ENCODE measurements at regions not wholly inside any gene's neighbourhood (a gene's known extent, or its start where the extent isn't known, plus 50 kb on each side); places are given as distances from the start of the nearest gene placed in this dataset.

GRCh38 chr15:69648775-69649735 is 196.4 kb downstream of the RPLP1 start:
- Histone ChIP-seq H3K4me2 (ENCODE audit: low read depth, low read length) (peak overlapping the region; percentile 7; the same call in 1 of the 2 replicates), H3K9me2 (replicated peaks; ENCODE audit: insufficient read depth, low read length) (no peaks in the 10 kb centered on the region), H3K27ac (ENCODE audit: low read length) (0 out of 2 replicates have a peak overlapping the region, but pooled peaks have one; percentile 4), H3K36me3 (replicated peaks; ENCODE audit: insufficient read depth, low read length) (no peaks in the 10 kb centered on the region), H4K20me1 (ENCODE audit: insufficient read depth, low read length) (no peaks in the 10 kb centered on the region), H3K4me1 (ENCODE audit: low read length) (peaks cover 9% of the 10 kb centered on the region), H2AFZ (ENCODE audit: low read length) (no peak overlapping the region), H3F3A (ENCODE audit: insufficient read depth, low read length) (no peaks in the 10 kb centered on the region), H3K9ac (ENCODE audit: low read length) (no peak overlapping the region), H3K9me3 (replicated peaks; ENCODE audit: insufficient read depth, low read length) (no peaks in the 10 kb centered on the region), H3K27me3 (replicated peaks; ENCODE audit: insufficient read depth, low read length) (no peaks in the 10 kb centered on the region), H3K4me3 (ENCODE audit: low read length) (no peak overlapping the region), H3K79me2 (ENCODE audit: low read length) (no peaks in the 10 kb centered on the region)
- peak; percentile 35 for DNase-seq
- TF ChIP-seq EZH2phosphoT487 (IDR thresholded peaks at IDR 0.05; ENCODE audit: low read length) (no peak), EZH2 (optimal IDR thresholded peaks at IDR 0.05; ENCODE audit: low read depth, low read length) (no peak)
- TF ChIP-seq, protein P1, sequence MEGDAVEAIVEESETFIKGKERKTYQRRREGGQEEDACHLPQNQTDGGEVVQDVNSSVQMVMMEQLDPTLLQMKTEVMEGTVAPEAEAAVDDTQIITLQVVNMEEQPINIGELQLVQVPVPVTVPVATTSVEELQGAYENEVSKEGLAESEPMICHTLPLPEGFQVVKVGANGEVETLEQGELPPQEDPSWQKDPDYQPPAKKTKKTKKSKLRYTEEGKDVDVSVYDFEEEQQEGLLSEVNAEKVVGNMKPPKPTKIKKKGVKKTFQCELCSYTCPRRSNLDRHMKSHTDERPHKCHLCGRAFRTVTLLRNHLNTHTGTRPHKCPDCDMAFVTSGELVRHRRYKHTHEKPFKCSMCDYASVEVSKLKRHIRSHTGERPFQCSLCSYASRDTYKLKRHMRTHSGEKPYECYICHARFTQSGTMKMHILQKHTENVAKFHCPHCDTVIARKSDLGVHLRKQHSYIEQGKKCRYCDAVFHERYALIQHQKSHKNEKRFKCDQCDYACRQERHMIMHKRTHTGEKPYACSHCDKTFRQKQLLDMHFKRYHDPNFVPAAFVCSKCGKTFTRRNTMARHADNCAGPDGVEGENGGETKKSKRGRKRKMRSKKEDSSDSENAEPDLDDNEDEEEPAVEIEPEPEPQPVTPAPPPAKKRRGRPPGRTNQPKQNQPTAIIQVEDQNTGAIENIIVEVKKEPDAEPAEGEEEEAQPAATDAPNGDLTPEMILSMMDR (IDR thresholded peaks at IDR 0.05; ENCODE audit: low read length): no peak

DNA sequence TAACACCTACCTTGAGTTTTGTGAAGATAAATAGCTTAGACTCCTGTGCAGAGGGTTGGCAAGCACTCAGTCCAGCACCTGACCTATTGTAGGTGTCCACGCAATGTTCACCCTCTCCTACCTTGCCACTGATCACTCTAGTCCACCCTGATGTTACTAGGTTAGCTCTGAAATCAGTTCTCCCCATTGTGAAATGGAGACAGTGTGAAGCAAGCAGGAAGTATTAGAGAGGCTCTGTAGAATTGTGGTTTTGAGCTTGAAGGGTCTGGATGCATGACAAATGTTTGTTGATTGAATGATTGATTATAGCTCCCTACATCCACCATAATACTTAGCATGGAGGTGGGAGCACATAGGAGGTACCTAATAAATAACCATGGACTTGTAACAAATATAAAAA is 199.7 kb downstream of the RPLP1 start:
- TF ChIP-seq, protein P1 (IDR thresholded peaks at IDR 0.05; ENCODE audit: low read length): no peak
- TF ChIP-seq EZH2phosphoT487 (IDR thresholded peaks at IDR 0.05; ENCODE audit: low read length) (no peak), EZH2 (optimal IDR thresholded peaks at IDR 0.05; ENCODE audit: low read depth, low read length) (no peak)
- Histone ChIP-seq H3K27ac (ENCODE audit: low read length) (no peak overlapping the region), H3K4me3 (ENCODE audit: low read length) (no peak overlapping the region), H3K4me2 (ENCODE audit: low read depth, low read length) (no peak overlapping the region), H3K27me3 (replicated peaks; ENCODE audit: insufficient read depth, low read length) (no peaks in the 10 kb centered on the region), H2AFZ (ENCODE audit: low read length) (no peak overlapping the region), H3F3A (ENCODE audit: insufficient read depth, low read length) (no peaks in the 10 kb centered on the region), H3K9me2 (replicated peaks; ENCODE audit: insufficient read depth, low read length) (no peaks in the 10 kb centered on the region), H4K20me1 (ENCODE audit: insufficient read depth, low read length) (no peaks in the 10 kb centered on the region), H3K79me2 (ENCODE audit: low read length) (no peaks in the 10 kb centered on the region), H3K9ac (ENCODE audit: low read length) (no peak overlapping the region), H3K36me3 (replicated peaks; ENCODE audit: insufficient read depth, low read length) (no peaks in the 10 kb centered on the region), H3K9me3 (replicated peaks; ENCODE audit: insufficient read depth, low read length) (no peaks in the 10 kb centered on the region), H3K4me1 (ENCODE audit: low read length) (peaks cover 9% of the 10 kb centered on the region)
- DNase-seq: no peak

DNA sequence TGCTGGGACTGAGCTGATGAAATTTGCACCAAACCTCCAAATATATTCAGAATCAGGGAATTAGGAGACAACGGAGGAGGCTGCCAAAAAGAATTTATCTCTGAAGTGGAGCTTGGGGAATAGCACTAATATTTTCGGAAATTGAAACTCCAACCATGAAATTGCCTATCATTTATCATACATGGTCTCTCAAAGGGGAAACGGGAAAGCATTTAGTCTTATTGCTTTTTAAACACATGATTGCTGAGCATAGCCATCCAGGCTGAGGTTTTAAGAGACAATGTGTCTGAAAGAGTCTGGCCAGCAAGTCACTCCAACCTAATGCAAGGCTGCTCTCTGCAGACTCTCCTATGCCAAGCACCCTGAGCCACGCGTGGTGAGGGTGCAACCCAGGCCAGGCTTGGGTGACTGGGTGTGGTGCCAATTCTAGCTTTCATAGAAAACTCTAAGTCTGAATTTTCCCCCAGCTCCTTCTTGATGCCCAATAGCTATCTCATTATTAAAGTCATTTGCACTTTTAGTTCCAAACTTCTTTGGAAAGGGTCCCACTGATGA is 200.2 kb downstream of the RPLP1 start:
- H3K9me3 ChIP-seq (replicated peaks; ENCODE audit: insufficient read depth, low read length): no peaks in the 10 kb centered on the region
- H3F3A ChIP-seq (ENCODE audit: insufficient read depth, low read length): no peaks in the 10 kb centered on the region
- H4K20me1 ChIP-seq (ENCODE audit: insufficient read depth, low read length): no peaks in the 10 kb centered on the region
- H3K4me3 ChIP-seq (ENCODE audit: low read length): no peak overlapping the region
- no peaks in the 10 kb centered on the region for H3K9me2 ChIP-seq (replicated peaks; ENCODE audit: insufficient read depth, low read length)
- TF ChIP-seq, protein P1 (IDR thresholded peaks at IDR 0.05; ENCODE audit: low read length): no peak
- TF ChIP-seq EZH2 (optimal IDR thresholded peaks at IDR 0.05; ENCODE audit: low read depth, low read length) (no peak), EZH2phosphoT487 (IDR thresholded peaks at IDR 0.05; ENCODE audit: low read length) (no peak)
- no peak for DNase-seq
- no peaks in the 10 kb centered on the region for H3K79me2 ChIP-seq (ENCODE audit: low read length)
- no peak overlapping the region for H3K9ac ChIP-seq (ENCODE audit: low read length)
- H3K27ac ChIP-seq (ENCODE audit: low read length): no peak overlapping the region
- H2AFZ ChIP-seq (ENCODE audit: low read length): no peak overlapping the region
- H3K4me2 ChIP-seq (ENCODE audit: low read depth, low read length): no peak overlapping the region
- peaks cover 9% of the 10 kb centered on the region for H3K4me1 ChIP-seq (ENCODE audit: low read length)
- no peaks in the 10 kb centered on the region for H3K36me3 ChIP-seq (replicated peaks; ENCODE audit: insufficient read depth, low read length)
- H3K27me3 ChIP-seq (replicated peaks; ENCODE audit: insufficient read depth, low read length): no peaks in the 10 kb centered on the region

Measured in MM.1S (cell line).